Skeletal muscle satellite cell (primary cell): ENCODE measurements at regions not wholly inside any gene's neighbourhood (a gene's known extent, or its start where the extent isn't known, plus 50 kb on each side); places are given as distances from the start of the nearest gene placed in this dataset.

Source experiments
- H3K27me3 ChIP-seq: 2 replicates; pipeline ENCODE4 v1.7.0; 2013; ENCODE audit warnings: low read length; ENCODE audit not compliant: control insufficient read depth, insufficient read depth
- H3K36me3 ChIP-seq: 2 replicates; pipeline ENCODE4 v1.7.0; 2013; ENCODE audit warnings: mild to moderate bottlenecking, control low read depth, low read length; ENCODE audit not compliant: insufficient read depth
- H3K4me1 ChIP-seq: 2 replicates; pipeline ENCODE4 v1.7.0; 2013; ENCODE audit warnings: low read length; ENCODE audit not compliant: control insufficient read depth, insufficient read depth
- H3K4me2 ChIP-seq: 2 replicates; pipeline ENCODE4 v1.7.0; 2013; ENCODE audit warnings: mild to moderate bottlenecking, low read length
- H3K4me3 ChIP-seq: 2 replicates; pipeline ENCODE4 v1.7.0; 2013; ENCODE audit warnings: low read length
- H3K9ac ChIP-seq: 2 replicates; pipeline ENCODE4 v1.7.0; 2013; ENCODE audit warnings: mild to moderate bottlenecking, low read depth, low read length, moderate library complexity
- H3K9me3 ChIP-seq: replicated peaks from 2 replicates; pipeline ENCODE4 v1.7.0; 2013; ENCODE audit warnings: mild to moderate bottlenecking, control low read depth, low read length

GRCh38 chr7:31171984-31172383, 119.9 kb downstream of the ADCYAP1R1 start:
- H3K9me3 ChIP-seq = no peaks in the 10 kb centered on the region
- no peak overlapping the region for H3K4me2 ChIP-seq
- no peak overlapping the region for H3K4me3 ChIP-seq
- H3K9ac ChIP-seq = no peak overlapping the region
- no peaks in the 10 kb centered on the region for H3K36me3 ChIP-seq
- no peaks in the 10 kb centered on the region for H3K4me1 ChIP-seq
- no peaks in the 10 kb centered on the region for H3K27me3 ChIP-seq

GRCh38 chr7:31171216-31171785, 119.2 kb downstream of the ADCYAP1R1 start:
- H3K27me3 ChIP-seq = no peaks in the 10 kb centered on the region
- H3K4me1 ChIP-seq = no peaks in the 10 kb centered on the region
- H3K4me3 ChIP-seq = no peak overlapping the region
- no peak overlapping the region for H3K9ac ChIP-seq
- no peaks in the 10 kb centered on the region for H3K9me3 ChIP-seq
- no peaks in the 10 kb centered on the region for H3K36me3 ChIP-seq
- H3K4me2 ChIP-seq = no peak overlapping the region
